NB4 (cell line): ENCODE measurements at regions not wholly inside any gene's neighbourhood (a gene's known extent, or its start where the extent isn't known, plus 50 kb on each side); places are given as distances from the start of the nearest gene placed in this dataset.

Source experiments
- CTCF ChIP-seq: IDR thresholded peaks from one replicate; pipeline ENCODE4 v1.5.1; 2012; ENCODE audit warnings: low read depth, low read length
- MAX ChIP-seq: IDR thresholded peaks from 2 replicates; pipeline ENCODE4 v1.6.1; 2011; ENCODE audit warnings: low read depth, low read length
- MYC ChIP-seq: IDR thresholded peaks from 2 replicates; pipeline ENCODE4 v1.6.1; 2011; ENCODE audit warnings: low read depth, low read length
- POLR2A ChIP-seq: IDR thresholded peaks from 2 replicates; pipeline ENCODE4 v1.6.1; 2011; ENCODE audit warnings: mild to moderate bottlenecking; ENCODE audit not compliant: insufficient read length; ENCODE audit errors: extremely low read depth

GRCh38 chr7:25672496-25672895, 444.2 kb upstream of the NPVF start:
- peak; percentile 15 for TF ChIP-seq CTCF
- no peak for TF ChIP-seq POLR2A
- TF ChIP-seq MYC: no peak
- TF ChIP-seq MAX: no peak
